Gastrocnemius medialis (tissue), 4 donors: ENCODE measurements at regions not wholly inside any gene's neighbourhood (a gene's known extent, or its start where the extent isn't known, plus 50 kb on each side); places are given as distances from the start of the nearest gene placed in this dataset.

Source experiments
- ATAC-seq, 2 donors: fragments of 150-250 bp; one replicate each; pipeline ENCODE4 v1.9.1; 2016
- DNase-seq, 2 donors: peaks; one replicate each; pipeline ENCODE4 v3.0.0-alpha.2; 2019
- H3K27ac ChIP-seq, 4 donors: fragments of 200-600 bp; sonication (generic); 1 replicate in 1 of 4; 2 replicates in 3 of 4; pipeline ENCODE4 v1.5.1; 2016 to 2018; ENCODE audit warnings: mild to moderate bottlenecking in 2 of 4, moderate library complexity in 1 of 4
- H3K27me3 ChIP-seq, 3 donors: fragments of 200-600 bp; sonication (generic) in 2 of 3; 1 replicate in 1 of 3; 2 replicates in 2 of 3; pipeline versions ENCODE4 v1.5.1 to v1.6.0; 2016 to 2019; ENCODE audit warnings: mild to moderate bottlenecking in 1 of 3, moderate library complexity in 1 of 3
- H3K36me3 ChIP-seq, 2 donors: fragments of 200-600 bp; sonication (generic) in 1 of 2; one replicate each; pipeline ENCODE4 v1.5.1; 2017 to 2018
- H3K4me1 ChIP-seq, 2 donors: fragments of 200-600 bp; sonication (generic) in 1 of 2; one replicate each; pipeline ENCODE4 v1.5.1; 2016 to 2017; ENCODE audit warnings: mild to moderate bottlenecking in 2 of 2
- H3K4me3 ChIP-seq, 4 donors: fragments of 200-600 bp; sonication (generic) in 3 of 4; 1 replicate in 1 of 4; 2 replicates in 3 of 4; pipeline ENCODE4 v1.5.1; 2016 to 2019; ENCODE audit warnings: mild to moderate bottlenecking in 2 of 4
- H3K9me3 ChIP-seq, 3 donors: fragments of 200-600 bp; sonication (generic) in 2 of 3; 1 replicate in 1 of 3; 2 replicates in 2 of 3; pipeline ENCODE4 v1.5.1; 2016 to 2019
- POLR2A ChIP-seq, 2 donors: fragments of 450-650 bp; IDR thresholded peaks; one replicate each; pipeline ENCODE4 v1.6.1; 2017; ENCODE audit warnings: antibody characterized with exemption in 2 of 2, mild to moderate bottlenecking in 2 of 2, moderate library complexity in 2 of 2
- in situ Hi-C, 4 donors: fragments of 200-750 bp; cut with MboI; loops; one replicate each; pipeline versions ENCODE4 v1.15.0 to v1.8.0; 2017; ENCODE audit warnings: low sequenced_read_pairs in 4 of 4
- intact Hi-C: fragments of 100-400 bp; cut with DNase I; formaldehyde crosslinking; loops from one replicate; pipeline ENCODE4 v1.15.1; 2023; ENCODE audit warnings: low total_unique reads
- TF ChIP-seq, protein P1 (sequence below), 5 experiments: fragments of 450-650 bp in 3 of 5; fragments of 200-600 bp in 2 of 5; sonication (generic) in 2 of 5; IDR thresholded peaks in 4 of 5; conservative IDR thresholded peaks in 1 of 5; 1 replicate in 4 of 5; 2 replicates in 1 of 5; pipeline ENCODE4 v1.5.1; 2016 to 2019; ENCODE audit warnings: antibody characterized with exemption in 5 of 5, mild to moderate bottlenecking in 3 of 5, moderate library complexity in 3 of 5

DNA sequence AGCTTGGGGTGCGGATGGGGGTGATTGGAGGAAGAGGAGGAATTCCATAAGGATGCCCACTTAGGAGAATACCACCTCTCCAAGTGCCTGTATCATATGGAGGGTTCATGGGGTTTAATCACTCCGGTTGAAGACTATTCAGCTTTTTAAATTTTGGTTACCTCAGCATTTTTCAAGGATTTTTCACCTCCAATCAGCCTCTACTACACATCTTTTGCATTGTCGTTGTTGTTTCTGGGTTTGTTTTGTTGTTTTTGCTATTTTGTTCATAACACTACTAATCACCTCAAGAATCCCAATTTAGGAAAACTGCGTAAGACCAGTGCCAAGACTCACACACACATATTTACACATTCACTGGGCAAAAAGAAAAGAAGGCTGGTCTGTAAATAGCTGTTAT is 619.5 kb upstream of the CDH5 start:
- TF ChIP-seq, protein P1, sequence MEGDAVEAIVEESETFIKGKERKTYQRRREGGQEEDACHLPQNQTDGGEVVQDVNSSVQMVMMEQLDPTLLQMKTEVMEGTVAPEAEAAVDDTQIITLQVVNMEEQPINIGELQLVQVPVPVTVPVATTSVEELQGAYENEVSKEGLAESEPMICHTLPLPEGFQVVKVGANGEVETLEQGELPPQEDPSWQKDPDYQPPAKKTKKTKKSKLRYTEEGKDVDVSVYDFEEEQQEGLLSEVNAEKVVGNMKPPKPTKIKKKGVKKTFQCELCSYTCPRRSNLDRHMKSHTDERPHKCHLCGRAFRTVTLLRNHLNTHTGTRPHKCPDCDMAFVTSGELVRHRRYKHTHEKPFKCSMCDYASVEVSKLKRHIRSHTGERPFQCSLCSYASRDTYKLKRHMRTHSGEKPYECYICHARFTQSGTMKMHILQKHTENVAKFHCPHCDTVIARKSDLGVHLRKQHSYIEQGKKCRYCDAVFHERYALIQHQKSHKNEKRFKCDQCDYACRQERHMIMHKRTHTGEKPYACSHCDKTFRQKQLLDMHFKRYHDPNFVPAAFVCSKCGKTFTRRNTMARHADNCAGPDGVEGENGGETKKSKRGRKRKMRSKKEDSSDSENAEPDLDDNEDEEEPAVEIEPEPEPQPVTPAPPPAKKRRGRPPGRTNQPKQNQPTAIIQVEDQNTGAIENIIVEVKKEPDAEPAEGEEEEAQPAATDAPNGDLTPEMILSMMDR (IDR thresholded peaks at IDR 0.05 in 4 of 5, conservative IDR thresholded peaks at IDR 0.05 in 1 of 5), result no peak
- TF ChIP-seq POLR2A (IDR thresholded peaks at IDR 0.05), result no peak

DNA sequence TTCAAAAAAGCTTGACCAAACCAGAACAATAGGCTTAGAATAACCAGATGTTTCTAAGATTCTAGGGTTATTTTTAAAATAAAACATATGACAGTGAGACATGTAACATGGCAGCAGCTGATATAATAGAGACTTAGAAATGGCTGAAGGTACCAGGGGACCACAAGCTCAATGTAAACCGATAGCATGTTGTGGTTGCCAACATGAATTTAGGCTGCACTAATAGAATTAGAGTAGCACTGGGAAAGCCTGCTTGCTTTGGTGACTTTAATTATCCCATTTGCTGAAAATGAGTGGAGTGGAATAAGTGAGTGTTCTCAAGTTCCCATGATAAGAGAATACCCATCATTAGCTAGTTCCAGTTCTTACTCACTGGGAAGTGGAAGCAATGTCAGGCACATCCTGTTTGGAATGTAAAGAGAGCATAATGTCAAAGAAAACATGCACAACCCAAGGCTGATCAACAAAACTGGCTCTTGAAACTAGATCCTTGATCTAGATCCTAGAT is 621.2 kb upstream of the CDH5 start:
- H3K4me3 ChIP-seq, result no peak overlapping the region
- H3K4me1 ChIP-seq, result no peaks in the 10 kb centered on the region
- DNase-seq (no peak), ATAC-seq (no peak)
- TF ChIP-seq, protein P1 (IDR thresholded peaks at IDR 0.05 in 4 of 5, conservative IDR thresholded peaks at IDR 0.05 in 1 of 5), result no peak
- TF ChIP-seq POLR2A (IDR thresholded peaks at IDR 0.05), result no peak
- no peaks in the 10 kb centered on the region for H3K9me3 ChIP-seq
- intact Hi-C loops, result no loop called here
- in situ Hi-C loops, result no loop called here
- H3K27me3 ChIP-seq, result no peaks in the 10 kb centered on the region
- no peaks in the 10 kb centered on the region for H3K36me3 ChIP-seq
- H3K27ac ChIP-seq, result no peak overlapping the region

More for the DNA sequence above, 619.5 kb upstream of the CDH5 start:
- ATAC-seq, result no peak
- H3K27me3 ChIP-seq, result no peaks in the 10 kb centered on the region
- H3K9me3 ChIP-seq, result no peaks in the 10 kb centered on the region
- no peaks in the 10 kb centered on the region for H3K36me3 ChIP-seq
- in situ Hi-C loops, result no loop called here
- DNase-seq, result no peak
- no peak overlapping the region for H3K27ac ChIP-seq
- H3K4me1 ChIP-seq, result no peaks in the 10 kb centered on the region
- no peak overlapping the region for H3K4me3 ChIP-seq
- intact Hi-C loops, result no loop called here

- no peak for TF ChIP-seq POLR2A (IDR thresholded peaks at IDR 0.05)
- TF ChIP-seq, protein P1 (IDR thresholded peaks at IDR 0.05 in 4 of 5, conservative IDR thresholded peaks at IDR 0.05 in 1 of 5), result no peak
- in situ Hi-C loops, result no loop called here
- H3K27me3 ChIP-seq, result no peaks in the 10 kb centered on the region
- no peaks in the 10 kb centered on the region for H3K4me1 ChIP-seq
- intact Hi-C loops, result no loop called here
- no peak overlapping the region for H3K27ac ChIP-seq
- no peak for ATAC-seq
- H3K36me3 ChIP-seq, result no peaks in the 10 kb centered on the region
- no peaks in the 10 kb centered on the region for H3K9me3 ChIP-seq
- no peak overlapping the region for H3K4me3 ChIP-seq
- no peak for DNase-seq
Measured at GRCh38 chr16:65744401-65744800, 622.1 kb upstream of the CDH5 start.

GRCh38 chr16:65743558-65743957 is 621.7 kb upstream of the CDH11 start:
- intact Hi-C loops (no loop called here), in situ Hi-C loops (no loop called here)
- Histone ChIP-seq H3K4me1 (no peaks in the 10 kb centered on the region), H3K27ac (no peak overlapping the region), H3K9me3 (no peaks in the 10 kb centered on the region), H3K36me3 (no peaks in the 10 kb centered on the region), H3K4me3 (no peak overlapping the region), H3K27me3 (no peaks in the 10 kb centered on the region)
- DNase-seq (no peak), ATAC-seq (no peak)
- no peak for TF ChIP-seq POLR2A (IDR thresholded peaks at IDR 0.05)
- TF ChIP-seq, protein P1 (IDR thresholded peaks at IDR 0.05 in 4 of 5, conservative IDR thresholded peaks at IDR 0.05 in 1 of 5), result no peak

DNA sequence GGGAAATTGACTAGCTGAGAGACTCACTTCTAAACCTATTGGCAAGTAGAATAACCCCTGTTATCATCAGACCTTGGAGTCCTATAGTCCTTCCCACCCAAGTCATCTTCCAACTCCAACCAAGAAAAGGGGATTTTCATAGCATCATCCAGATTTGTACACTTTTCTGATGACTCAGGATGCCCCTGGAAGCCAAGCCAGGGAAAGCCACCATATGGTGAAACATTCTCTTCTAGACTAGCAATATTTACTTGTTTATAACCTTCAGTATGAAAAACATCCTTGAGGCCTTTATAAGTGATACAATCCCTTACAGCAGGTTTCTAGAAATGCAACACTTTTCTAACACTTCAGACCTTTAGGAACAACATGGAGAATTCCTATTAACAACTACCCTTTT is 618.8 kb upstream of the CDH11 start:
- Histone ChIP-seq H3K27me3 (no peaks in the 10 kb centered on the region), H3K4me3 (no peak overlapping the region), H3K36me3 (no peaks in the 10 kb centered on the region), H3K4me1 (no peaks in the 10 kb centered on the region), H3K27ac (no peak overlapping the region), H3K9me3 (no peaks in the 10 kb centered on the region)
- TF ChIP-seq POLR2A (IDR thresholded peaks at IDR 0.05), result no peak
- TF ChIP-seq, protein P1 (IDR thresholded peaks at IDR 0.05 in 4 of 5, conservative IDR thresholded peaks at IDR 0.05 in 1 of 5), result no peak
- intact Hi-C loops, result no loop called here
- DNase-seq (no peak), ATAC-seq (no peak)
- in situ Hi-C loops, result no loop called here
